Type B pancreatic cell (in vitro differentiated cells): ENCODE measurements at regions not wholly inside any gene's neighbourhood (a gene's known extent, or its start where the extent isn't known, plus 50 kb on each side); places are given as distances from the start of the nearest gene placed in this dataset.

Experiments used
- DNase-seq: peaks from one replicate; pipeline ENCODE4 v3.0.0; 2021; ENCODE audit warnings: mixed read lengths; ENCODE audit not compliant: unreplicated experiment; ENCODE audit errors: extremely low spot score
- H3K27ac Mint-ChIP-seq: 2 replicates; pipeline ENCODE4 v1.8.0; 2021; ENCODE audit warnings: mild to moderate bottlenecking, mixed read lengths
- H3K27me3 Mint-ChIP-seq: 2 replicates; pipeline ENCODE4 v1.8.0; 2021; ENCODE audit warnings: mixed read lengths
- H3K36me3 Mint-ChIP-seq: 2 replicates; pipeline ENCODE4 v1.8.0; 2021; ENCODE audit warnings: mixed read lengths
- H3K4me1 Mint-ChIP-seq: one replicate; pipeline ENCODE4 v1.8.0; 2021; ENCODE audit warnings: mixed read lengths; ENCODE audit not compliant: unreplicated experiment
- H3K4me3 Mint-ChIP-seq: 2 replicates; pipeline ENCODE4 v1.8.0; 2021; ENCODE audit warnings: mild to moderate bottlenecking, mixed read lengths
- H3K9me3 Mint-ChIP-seq: 2 replicates; pipeline ENCODE4 v1.8.0; 2021; ENCODE audit warnings: mixed read lengths
- CTCF ChIP-seq: fragments of 200-600 bp; sonication (generic); conservative IDR thresholded peaks from 2 replicates; pipeline ENCODE4 v1.5.0; 2021; ENCODE audit warnings: antibody characterized with exemption, mild to moderate bottlenecking

DNA sequence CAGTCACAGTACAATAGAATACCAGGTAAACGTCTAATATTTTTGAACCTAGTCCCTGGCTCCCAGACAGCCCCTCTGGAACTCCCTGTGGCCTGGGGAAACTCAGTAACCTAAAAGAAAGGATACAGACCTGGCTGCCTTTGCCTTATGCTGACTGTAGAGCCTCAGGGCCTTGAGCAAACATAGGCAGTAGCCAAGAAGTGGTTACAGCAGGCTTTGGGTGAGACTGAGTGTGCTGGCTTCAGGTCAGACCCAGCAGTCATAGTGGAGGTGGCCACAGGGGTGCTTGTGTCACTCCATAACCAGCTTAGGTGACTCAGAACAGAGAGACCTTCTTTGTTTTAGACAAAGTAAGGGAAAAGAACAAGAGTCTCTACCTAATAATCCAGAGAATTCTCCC is 141.8 kb upstream of the PRDX4 start:
- DNase-seq, result no peak
- Mint-ChIP-seq H3K9me3 (no peaks in the 10 kb centered on the region), H3K27ac (no peak overlapping the region), H3K36me3 (no peaks in the 10 kb centered on the region), H3K4me3 (no peak overlapping the region), H3K4me1 (no peaks in the 10 kb centered on the region), H3K27me3 (no peaks in the 10 kb centered on the region)
- TF ChIP-seq CTCF, result no peak

DNA sequence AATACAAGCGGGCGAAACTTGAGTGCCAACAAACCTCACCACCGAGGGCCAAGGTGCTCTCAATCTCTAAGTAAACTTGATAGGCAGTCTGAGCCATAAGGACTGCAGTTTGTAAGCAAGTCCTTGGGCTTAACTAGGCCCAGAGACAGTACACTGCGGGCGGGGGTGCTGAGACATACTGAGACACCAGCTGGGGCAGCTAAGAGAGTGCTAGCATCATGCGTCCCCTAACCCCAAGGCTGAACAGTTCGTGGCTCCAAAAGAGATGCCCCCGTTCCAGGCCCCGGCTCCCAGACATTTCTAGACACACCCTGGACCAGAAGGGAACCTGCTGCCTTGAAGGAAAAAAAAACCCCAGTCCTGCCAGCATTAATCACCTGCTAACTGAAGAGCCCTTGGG is 126.8 kb upstream of the PRDX4 start:
- no peak overlapping the region for H3K27ac Mint-ChIP-seq
- no peaks in the 10 kb centered on the region for H3K4me1 Mint-ChIP-seq
- H3K27me3 Mint-ChIP-seq, result no peaks in the 10 kb centered on the region
- DNase-seq, result no peak
- no peak for TF ChIP-seq CTCF
- H3K9me3 Mint-ChIP-seq, result no peaks in the 10 kb centered on the region
- H3K36me3 Mint-ChIP-seq, result no peaks in the 10 kb centered on the region
- no peak overlapping the region for H3K4me3 Mint-ChIP-seq

GRCh38 chrX:23548164-23548563 is 119.1 kb upstream of the PRDX4 start:
- no peaks in the 10 kb centered on the region for H3K9me3 Mint-ChIP-seq
- no peaks in the 10 kb centered on the region for H3K36me3 Mint-ChIP-seq
- H3K27ac Mint-ChIP-seq, result no peak overlapping the region
- no peaks in the 10 kb centered on the region for H3K4me1 Mint-ChIP-seq
- H3K4me3 Mint-ChIP-seq, result no peak overlapping the region
- H3K27me3 Mint-ChIP-seq, result no peaks in the 10 kb centered on the region
- TF ChIP-seq CTCF, result no peak
- no peak for DNase-seq

DNA sequence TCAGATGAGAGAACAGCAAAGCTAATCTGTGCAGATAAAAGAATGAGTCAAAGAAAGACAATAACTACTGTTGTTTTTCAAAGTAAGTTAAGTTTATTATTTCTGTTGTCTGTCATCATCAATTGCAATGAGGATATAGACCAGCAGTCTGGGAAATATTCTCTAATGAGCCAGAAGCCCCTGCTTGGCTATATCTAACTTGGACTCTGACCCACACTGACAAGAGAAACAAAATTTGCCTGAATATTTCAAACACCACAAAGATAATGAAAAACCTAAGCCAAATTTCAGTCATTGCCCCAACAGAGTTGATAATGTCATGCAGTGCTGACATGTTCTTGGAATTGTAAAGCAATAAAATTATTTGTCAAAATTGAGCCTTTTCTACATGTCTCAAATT is 115.0 kb upstream of the PRDX4 start:
- Mint-ChIP-seq H3K4me1 (no peaks in the 10 kb centered on the region), H3K9me3 (peaks cover 5% of the 10 kb centered on the region), H3K4me3 (no peak overlapping the region), H3K27me3 (no peaks in the 10 kb centered on the region), H3K27ac (no peak overlapping the region), H3K36me3 (no peaks in the 10 kb centered on the region)
- TF ChIP-seq CTCF, result no peak
- no peak for DNase-seq

DNA sequence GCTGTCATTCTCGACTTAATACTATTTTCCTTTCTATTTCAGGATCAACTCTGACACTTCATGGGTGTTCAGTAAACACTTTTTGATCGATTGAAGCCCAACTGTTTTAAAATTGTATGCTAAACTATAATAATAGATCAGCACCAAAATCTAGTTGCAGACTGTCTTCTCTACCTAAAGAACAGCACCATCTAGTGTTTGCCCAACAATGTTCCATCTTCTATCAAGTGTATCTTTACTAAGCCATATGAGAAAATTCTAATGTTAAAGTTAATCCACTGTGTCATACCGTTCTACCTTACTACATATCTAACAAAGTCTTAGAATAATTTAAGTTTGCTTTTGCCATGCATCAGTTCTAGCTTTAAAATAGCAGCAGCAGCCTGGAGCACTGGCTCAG is 113.0 kb upstream of the PRDX4 start:
- DNase-seq, result no peak
- Mint-ChIP-seq H3K4me1 (no peaks in the 10 kb centered on the region), H3K27me3 (no peaks in the 10 kb centered on the region), H3K4me3 (no peak overlapping the region), H3K9me3 (peaks cover 5% of the 10 kb centered on the region), H3K27ac (no peak overlapping the region), H3K36me3 (no peaks in the 10 kb centered on the region)
- TF ChIP-seq CTCF, result peak; percentile 88

DNA sequence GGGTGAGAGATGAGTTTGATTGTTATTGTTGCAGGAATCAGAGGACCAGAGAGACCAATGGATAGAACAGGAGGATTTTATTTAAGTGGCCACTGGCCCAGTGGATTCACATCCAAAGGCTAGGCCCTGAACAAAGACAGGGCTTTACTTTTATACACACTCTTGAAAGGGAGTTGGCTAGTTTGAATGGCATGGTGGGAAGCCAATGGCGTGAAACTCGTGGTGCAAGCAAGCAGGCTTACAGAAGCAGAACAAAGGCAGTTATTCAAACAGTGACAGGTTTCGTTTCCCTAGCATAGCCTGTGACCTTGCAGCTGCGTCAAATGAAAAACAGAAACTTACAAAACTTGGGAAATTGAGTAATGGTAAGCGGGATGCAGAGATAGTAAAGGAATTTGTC is 110.2 kb upstream of the PRDX4 start:
- Mint-ChIP-seq H3K9me3 (peaks cover 9% of the 10 kb centered on the region), H3K4me3 (no peak overlapping the region), H3K27ac (no peak overlapping the region), H3K27me3 (no peaks in the 10 kb centered on the region), H3K36me3 (no peaks in the 10 kb centered on the region), H3K4me1 (no peaks in the 10 kb centered on the region)
- TF ChIP-seq CTCF, result no peak
- no peak for DNase-seq
